PC-9 (cell line): ENCODE measurements at regions not wholly inside any gene's neighbourhood (a gene's known extent, or its start where the extent isn't known, plus 50 kb on each side); places are given as distances from the start of the nearest gene placed in this dataset.
A peak's percentile ranks its signal among the peaks of the same experiment; 100 is the strongest.

ENCODE experiments used
- BruUV-seq: library from RNA; stranded (reverse); fragments of 400-500 nt; replicated peaks from 2 replicates; lab custom pipeline; 2021; lab: Mats Ljungman, UMichigan
- CTCF ChIA-PET: fragments of 300-600 bp; sonication (Branson Sonifier 250); formaldehyde crosslinking; loops from one replicate; lab custom pipeline; 2022; ENCODE audit warnings: antibody characterized with exemption; lab: Charles Lee
- POLR2A ChIA-PET: fragments of 300-600 bp; sonication (Branson Sonifier 250); formaldehyde crosslinking; loops from one replicate; lab custom pipeline; 2022; ENCODE audit warnings: antibody characterized with exemption; ENCODE audit not compliant: unreplicated experiment; lab: Charles Lee
- DNase-seq, 2 experiments: peaks; one replicate each; pipeline versions ENCODE4 v3.0.0 to v3.0.0-alpha.2; 2015 to 2022; ENCODE audit warnings: mixed read lengths in 1 of 2
- H2AFZ ChIP-seq: fragments of 200-600 bp; sonication (generic); 2 replicates; pipeline ENCODE4 v1.8.1; 2017; ENCODE audit warnings: antibody characterized with exemption
- H3F3A ChIP-seq: fragments of 200-600 bp; sonication (generic); 2 replicates; pipeline ENCODE4 v1.8.1; 2017; ENCODE audit warnings: antibody characterized with exemption, mild to moderate bottlenecking, low read depth; ENCODE audit not compliant: insufficient read depth
- H3K27ac ChIP-seq: fragments of 200-600 bp; sonication (generic); 2 replicates; pipeline ENCODE4 v1.6.1; 2016; ENCODE audit warnings: mixed run types
- H3K27me3 ChIP-seq: fragments of 200-600 bp; sonication (generic); 2 replicates; pipeline ENCODE4 v1.6.1; 2016; ENCODE audit warnings: low read depth, mixed run types; ENCODE audit not compliant: insufficient read depth
- H3K36me3 ChIP-seq: fragments of 200-600 bp; sonication (generic); 2 replicates; pipeline ENCODE4 v1.6.1; 2016; ENCODE audit warnings: low read depth, mixed run types
- H3K4me1 ChIP-seq: fragments of 200-600 bp; sonication (generic); replicated peaks from 2 replicates; pipeline ENCODE4 v1.6.1; 2016; ENCODE audit warnings: mixed run types; ENCODE audit not compliant: insufficient read depth
- H3K4me2 ChIP-seq: fragments of 200-600 bp; sonication (generic); 2 replicates; pipeline ENCODE4 v1.6.1; 2017; ENCODE audit warnings: mixed run types
- H3K4me3 ChIP-seq: fragments of 200-600 bp; sonication (generic); 2 replicates; pipeline ENCODE4 v1.6.1; 2016; ENCODE audit warnings: mixed run types
- H3K79me2 ChIP-seq: fragments of 200-600 bp; sonication (generic); 2 replicates; pipeline ENCODE4 v1.6.1; 2017; ENCODE audit warnings: low read depth, mixed run types
- H3K9me2 ChIP-seq: fragments of 200-600 bp; sonication (generic); 2 replicates; pipeline ENCODE4 v1.8.1; 2017; ENCODE audit warnings: mild to moderate bottlenecking; ENCODE audit not compliant: insufficient read depth
- H3K9me3 ChIP-seq: fragments of 200-600 bp; sonication (generic); 2 replicates; pipeline ENCODE4 v1.8.1; 2016; ENCODE audit warnings: low read depth; ENCODE audit not compliant: insufficient read depth
- H4K20me1 ChIP-seq: fragments of 200-600 bp; sonication (generic); 2 replicates; pipeline ENCODE4 v1.8.1; 2017; ENCODE audit not compliant: insufficient read depth
- CTCF ChIP-seq: fragments of 200-600 bp; sonication (generic); conservative IDR thresholded peaks from 2 replicates; pipeline ENCODE4 v1.6.1; 2017; ENCODE audit warnings: mixed run types, antibody characterized with exemption, mild to moderate bottlenecking, moderate library complexity
- EZH2 ChIP-seq: fragments of 200-600 bp; sonication (generic); IDR thresholded peaks from 2 replicates; pipeline ENCODE4 v1.8.0; 2017; ENCODE audit warnings: antibody characterized with exemption, low read depth
- intact Hi-C: fragments of 100-400 bp; cut with micrococcal nuclease; formaldehyde crosslinking; loops from one replicate; pipeline ENCODE4 v1.10.0; 2022; ENCODE audit not compliant: unreplicated experiment

DNA sequence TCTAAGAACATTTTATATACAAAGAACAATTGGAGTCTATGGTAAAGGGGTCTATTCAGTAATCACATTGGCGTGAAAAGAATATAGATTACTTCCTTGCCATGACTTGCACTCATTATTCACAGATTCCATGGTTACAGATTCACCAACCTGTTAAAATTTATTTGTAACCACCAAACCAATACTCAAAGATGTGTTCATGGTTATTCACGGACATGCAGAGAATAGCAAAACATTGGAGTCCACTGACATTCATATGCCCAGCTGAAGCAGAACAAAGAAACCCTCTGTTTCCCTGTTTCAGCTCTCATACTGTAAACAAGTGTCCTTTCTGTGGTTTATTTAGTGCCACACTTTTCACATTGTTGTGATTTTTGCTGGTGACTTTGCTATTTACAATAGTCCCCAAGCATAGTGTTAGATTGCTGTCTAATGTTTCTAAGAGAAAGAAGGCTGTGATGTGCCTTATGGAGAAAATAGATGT lies 185.8 kb upstream of the TTC14 start:
- Histone ChIP-seq H3K9me3 (peaks cover 9% of the 10 kb centered on the region; the same call in 1 of the 2 replicates), H3K79me2 (no peaks in the 10 kb centered on the region), H3F3A (no peaks in the 10 kb centered on the region), H3K4me2 (no peak overlapping the region), H3K4me3 (no peak overlapping the region), H3K4me1 (0 out of 2 replicates have a peak, but pooled peaks cover 10% of the 10 kb centered on the region), H3K36me3 (no peaks in the 10 kb centered on the region), H3K27ac (0 out of 2 replicates have a peak overlapping the region, but pooled peaks have one; percentile 5), H2AFZ (peak overlapping the region; percentile 25; the same call in 1 of the 2 replicates), H3K27me3 (no peaks in the 10 kb centered on the region), H4K20me1 (no peaks in the 10 kb centered on the region), H3K9me2 (no peaks in the 10 kb centered on the region)
- ChIA-PET POLR2A (no interaction called here), CTCF (no interaction called here)
- peak in 1 of 2 experiments; percentile 39 for DNase-seq
- intact Hi-C loops, result loop anchor here (10.0 kb wide), 1 partner anchor 591 kb away; no protein-coding TSS in a partner anchor
- TF ChIP-seq EZH2 (no peak), CTCF (no peak)
- no TSS peak for BruUV-seq

DNA sequence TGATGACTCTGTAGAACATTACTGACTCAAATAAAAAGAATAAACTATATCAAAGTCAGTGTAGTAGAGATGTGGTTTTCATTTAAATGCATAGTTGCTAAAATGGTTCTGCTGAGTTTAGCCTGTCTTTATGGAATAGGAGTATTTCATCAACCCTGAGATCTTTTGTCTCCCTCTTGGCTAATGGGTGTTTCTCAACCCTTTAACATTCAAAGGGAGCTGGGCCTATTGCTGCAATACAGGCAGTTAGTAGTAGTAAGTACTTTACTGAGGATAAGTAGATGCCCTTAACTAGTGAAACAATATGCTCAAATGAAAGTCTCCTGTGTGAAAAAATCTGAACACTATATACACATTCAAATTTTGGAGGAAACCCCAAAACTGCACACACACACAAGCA lies 184.7 kb upstream of the TTC14 start:
- Histone ChIP-seq H3K4me2 (no peak overlapping the region), H3K36me3 (no peaks in the 10 kb centered on the region), H3K79me2 (no peaks in the 10 kb centered on the region), H3K27ac (no peak overlapping the region), H3K4me1 (0 out of 2 replicates have a peak, but pooled peaks cover 10% of the 10 kb centered on the region), H4K20me1 (no peaks in the 10 kb centered on the region), H3K9me2 (no peaks in the 10 kb centered on the region), H3K4me3 (no peak overlapping the region), H3K9me3 (peaks cover 9% of the 10 kb centered on the region; the same call in 1 of the 2 replicates), H2AFZ (peak overlapping the region; percentile 57; the same call in 1 of the 2 replicates), H3F3A (no peaks in the 10 kb centered on the region), H3K27me3 (no peaks in the 10 kb centered on the region)
- no peak for DNase-seq
- no TSS peak for BruUV-seq
- ChIA-PET POLR2A (no interaction called here), CTCF (no interaction called here)
- intact Hi-C loops, result loop anchor here (10.0 kb wide), 1 partner anchor 592 kb away; no protein-coding TSS in a partner anchor
- TF ChIP-seq EZH2 (no peak), CTCF (no peak)

DNA sequence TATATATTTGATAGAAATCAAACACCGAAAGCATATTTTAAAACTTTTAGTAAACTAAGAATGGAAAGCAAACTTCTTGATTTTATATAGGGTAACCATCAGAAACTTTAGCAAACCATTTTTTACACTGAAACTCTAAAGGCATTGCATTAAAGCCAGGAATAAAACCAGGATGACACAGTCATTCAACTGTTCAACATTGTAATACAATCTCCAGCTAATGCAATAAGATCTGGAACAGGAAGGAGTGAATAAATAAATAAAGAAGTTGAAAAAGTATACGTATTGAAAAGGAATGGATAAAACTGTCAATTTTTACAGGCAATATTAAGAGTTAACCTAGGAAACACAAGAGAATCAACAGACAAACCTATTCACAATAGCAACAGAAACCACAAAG lies 181.9 kb upstream of the TTC14 start:
- intact Hi-C loops, result no loop called here

More for the DNA sequence above, 181.9 kb upstream of the TTC14 start:
- Histone ChIP-seq H3K9me2 (no peaks in the 10 kb centered on the region), H2AFZ (no peak overlapping the region), H3K27me3 (no peaks in the 10 kb centered on the region), H3K27ac (no peak overlapping the region), H4K20me1 (no peaks in the 10 kb centered on the region), H3K4me2 (no peak overlapping the region), H3K4me3 (no peak overlapping the region), H3K9me3 (peaks cover 9% of the 10 kb centered on the region; the same call in 1 of the 2 replicates), H3K4me1 (0 out of 2 replicates have a peak, but pooled peaks cover 10% of the 10 kb centered on the region), H3F3A (no peaks in the 10 kb centered on the region), H3K79me2 (no peaks in the 10 kb centered on the region), H3K36me3 (no peaks in the 10 kb centered on the region)
- no peak for DNase-seq
- TF ChIP-seq CTCF (no peak), EZH2 (no peak)
- ChIA-PET POLR2A (no interaction called here), CTCF (no interaction called here)
- no TSS peak for BruUV-seq
